ENCODE measurements at regions not wholly inside any gene's neighbourhood (a gene's known extent, or its start where the extent isn't known, plus 50 kb on each side); places are given as distances from the start of the nearest gene placed in this dataset.
"Not testable (repeated sequence)": the region's sequence is repeated elsewhere in the genome, so short reads cannot be mapped to it uniquely, and the experiment has no call there.

GRCh38 chr12:125860672-125861288, 795.5 kb downstream of the AACS start:
- H3K4me3 ChIP-seq, result no peak overlapping the region
- peaks cover 0 to 15% (median 0%) of the 10 kb centered on the region in 7 donors for H3K27me3 ChIP-seq (replicated peaks in 1 of 7)
- TF ChIP-seq POLR2A (IDR thresholded peaks at IDR 0.05) (no peak), POLR2AphosphoS5 (IDR thresholded peaks at IDR 0.05) (no peak), CTCF (IDR thresholded peaks at IDR 0.05 in 8 of 11, conservative IDR thresholded peaks at IDR 0.05 in 3 of 11) (no peak)
- intact Hi-C loops (cut with DNase I; ENCODE audit: low total_unique reads), result no loop called here
- no peak for DNase-seq
- no peak overlapping the region for H3K27ac ChIP-seq
- no peaks in the 10 kb centered on the region for H3K4me1 ChIP-seq
- no peaks in the 10 kb centered on the region for H3K36me3 ChIP-seq
- 83 to 93% (median 88%) methylated on average over 17 of the region's 17 CpGs for WGBS, 5 donors
- H3K9me3 ChIP-seq, result peaks cover 0 to 51% (median 27%) of the 10 kb centered on the region in 8 donors

GRCh38 chr12:125861299-125862281, 796.4 kb downstream of the AACS start:
- H3K36me3 ChIP-seq, result no peaks in the 10 kb centered on the region
- TF ChIP-seq CTCF (IDR thresholded peaks at IDR 0.05 in 8 of 11, conservative IDR thresholded peaks at IDR 0.05 in 3 of 11), result no peak
- no peak for TF ChIP-seq POLR2A (IDR thresholded peaks at IDR 0.05)
- TF ChIP-seq POLR2AphosphoS5 (IDR thresholded peaks at IDR 0.05), result peak in 1 of 3 donors; percentile 52
- 28 to 55% (median 35%) methylated on average over 42 to 68 of the region's 68 CpGs for WGBS, 5 donors
- peaks cover 0 to 15% (median 0%) of the 10 kb centered on the region in 7 donors for H3K27me3 ChIP-seq (replicated peaks in 1 of 7)
- peaks cover 0 to 58% (median 30%) of the 10 kb centered on the region in 8 donors for H3K9me3 ChIP-seq
- H3K4me3 ChIP-seq, result peak overlapping the region in 4 of 8 donors; percentile 5 to 32 (median 12)
- peak overlapping the region in 2 of 8 donors; percentile 37 to 38 for H3K27ac ChIP-seq
- intact Hi-C loops (cut with DNase I; ENCODE audit: low total_unique reads), result no loop called here
- no peaks in the 10 kb centered on the region for H3K4me1 ChIP-seq
- DNase-seq, result peak; percentile 79

- DNase-seq; H3K27ac ChIP-seq; H3K4me1 ChIP-seq; intact Hi-C loops (cut with DNase I; ENCODE audit: low total_unique reads); H3K36me3 ChIP-seq; H3K4me3 ChIP-seq: not testable (repeated sequence)
- WGBS, 5 donors, result 78 to 89% (median 84%) methylated on average over 6 of the region's 6 CpGs
- Histone ChIP-seq H3K9me3 (peaks cover 0 to 77% (median 33%) of the 10 kb centered on the region in 8 donors), H3K27me3 (replicated peaks in 1 of 7) (peaks cover 0 to 15% (median 0%) of the 10 kb centered on the region in 7 donors)
Observed at GRCh38 chr12:125865236-125865635, 800.0 kb downstream of the AACS start.

DNA sequence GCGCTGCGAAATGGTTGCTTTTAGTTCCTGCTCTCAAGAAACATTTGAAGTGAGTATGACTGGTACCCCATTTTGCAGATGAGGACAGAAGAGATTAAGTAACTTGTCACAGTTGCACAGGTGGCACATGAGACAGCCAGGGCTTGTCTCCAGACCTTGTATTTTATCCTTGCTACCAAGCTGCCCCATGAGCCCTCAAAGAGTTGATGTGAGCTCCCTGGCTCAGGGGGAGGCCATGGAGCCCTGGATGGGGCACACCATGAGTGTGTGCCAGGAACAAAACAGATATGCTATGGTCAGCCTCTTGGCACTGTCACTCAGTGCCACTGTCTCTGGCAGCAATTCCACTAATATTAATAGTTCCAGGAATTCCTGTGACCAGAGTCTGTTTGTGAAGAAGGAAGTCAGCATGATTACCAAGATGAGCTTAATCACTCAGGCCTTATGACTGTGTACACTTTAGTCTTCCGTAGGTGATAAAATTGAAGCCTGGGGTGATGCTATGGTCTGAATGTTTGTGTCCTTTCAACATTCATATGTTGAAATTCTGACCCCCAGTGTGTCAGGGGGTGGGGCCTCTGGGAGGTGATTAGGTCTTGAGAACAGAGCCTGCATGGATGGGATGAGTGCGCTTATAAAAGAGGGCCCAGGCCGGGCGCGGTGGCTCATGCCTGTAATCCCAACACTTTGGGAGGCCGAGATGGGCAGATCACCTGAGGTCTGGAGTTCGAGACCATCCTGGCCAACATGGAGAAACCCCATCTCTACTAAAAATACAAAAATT, 806.8 kb downstream of the AACS start:
- Histone ChIP-seq H3K36me3 (no peaks in the 10 kb centered on the region), H3K27me3 (replicated peaks in 1 of 7) (no peaks in the 10 kb centered on the region), H3K9me3 (peaks cover 0 to 29% (median 2%) of the 10 kb centered on the region in 8 donors), H3K4me1 (no peaks in the 10 kb centered on the region), H3K27ac (peak overlapping the region in 7 of 8 donors; percentile 54 to 73 (median 67)), H3K4me3 (no peak overlapping the region)
- DNase-seq, result no peak
- WGBS, 5 donors, result 81 to 93% (median 84%) methylated on average over 9 of the region's 9 CpGs
- TF ChIP-seq POLR2AphosphoS5 (IDR thresholded peaks at IDR 0.05) (peak in 2 of 3 donors; percentile 27 to 54), POLR2A (IDR thresholded peaks at IDR 0.05) (no peak)
- intact Hi-C loops (cut with DNase I; ENCODE audit: low total_unique reads), result no loop called here
